ENCODE measurements at regions not wholly inside any gene's neighbourhood (a gene's known extent, or its start where the extent isn't known, plus 50 kb on each side); places are given as distances from the start of the nearest gene placed in this dataset.

- no peak overlapping the region for H2AFZ ChIP-seq (replicated peaks; ENCODE audit: low read length, poor library complexity)
- H2BK20ac ChIP-seq (ENCODE audit: low read depth, low read length): no peak overlapping the region
- H3K18ac ChIP-seq (ENCODE audit: low read depth, low read length): no peak overlapping the region
- no peak for DNase-seq
- WGBS, 2 experiments (ENCODE audit: extremely low coverage in 2 of 2, insufficient read length in 1 of 2): 60% methylated on average over 1 of the region's 5 CpGs; no CpG with 5 or more reads in 1 of the 2 experiments
- H3K14ac ChIP-seq (replicated peaks; ENCODE audit: low read depth, low read length): no peak overlapping the region
- ChIA-PET CTCF (no interaction called here), POLR2A (ENCODE audit: unreplicated experiment) (no interaction called here)
- H2BK15ac ChIP-seq (ENCODE audit: low read depth, low read length): no peak overlapping the region
- no peak overlapping the region for H3K9ac ChIP-seq (ENCODE audit: low read depth, low read length)
- no peaks in the 10 kb centered on the region for H3K79me1 ChIP-seq (ENCODE audit: low read depth in 1 of 2, low read length in 2 of 2)
- no peak overlapping the region for H2AK5ac ChIP-seq (ENCODE audit: low read depth, low read length)
- dilution Hi-C loops (cut with HindIII; ENCODE audit: low sequenced_read_pairs, unreplicated experiment): no loop called here
- H3K4ac ChIP-seq (ENCODE audit: low read depth, low read length): no peak overlapping the region
- H4K8ac ChIP-seq (ENCODE audit: low read depth in 2 of 2, low read length in 2 of 2): no peak overlapping the region
- intact Hi-C loops (cut with micrococcal nuclease): no loop called here
- H3K9me3 ChIP-seq (ENCODE audit: control insufficient read depth, insufficient read depth, low read length): no peaks in the 10 kb centered on the region; the same call in 1 of the 2 replicates
- no peak overlapping the region for H3K4me2 ChIP-seq (ENCODE audit: low read depth, low read length)
- ATAC-seq (ENCODE audit: low read depth): no peak
- no peak overlapping the region for H3K23ac ChIP-seq (ENCODE audit: low read depth, low read length)
- no peak overlapping the region for H2BK5ac ChIP-seq (ENCODE audit: low read depth, low read length, poor library complexity, severe bottlenecking)
- H2AK9ac ChIP-seq (replicated peaks; ENCODE audit: low read depth, low read length, poor library complexity): no peak overlapping the region
- H4K20me1 ChIP-seq (ENCODE audit: insufficient read depth, low read length): no peaks in the 10 kb centered on the region
- no peaks in the 10 kb centered on the region for H3K4me1 ChIP-seq (ENCODE audit: control insufficient read depth, insufficient read depth, low read length)
- no peak overlapping the region for H3K27ac ChIP-seq (ENCODE audit: insufficient read depth, low read length)
- no peak overlapping the region for H3K4me3 ChIP-seq (ENCODE audit: insufficient read depth, low read depth, low read length)
- H3K9me1 ChIP-seq (ENCODE audit: insufficient read depth, low read length): no peaks in the 10 kb centered on the region
- TF ChIP-seq RFX5 (IDR thresholded peaks at IDR 0.05; ENCODE audit: low read depth, low read length) (no peak), MXI1 (IDR thresholded peaks at IDR 0.05; ENCODE audit: borderline replicate concordance, low read depth, low read length) (no peak), USF2 (IDR thresholded peaks at IDR 0.05; ENCODE audit: low read depth, low read length) (no peak), SMC3 (IDR thresholded peaks at IDR 0.05; ENCODE audit: low read depth, low read length) (no peak), MAFK (IDR thresholded peaks at IDR 0.05; ENCODE audit: low read depth, low read length) (no peak), CHD1 (IDR thresholded peaks at IDR 0.05; ENCODE audit: low read depth, low read length) (no peak), CEBPB (IDR thresholded peaks at IDR 0.05; ENCODE audit: low read depth, low read length) (no peak), CTCF (conservative IDR thresholded peaks at IDR 0.05; ENCODE audit: low read depth, low read length) (no peak)
- no peak overlapping the region for H4K91ac ChIP-seq (ENCODE audit: insufficient read depth, low read depth, low read length)
- no peak overlapping the region for H3K56ac ChIP-seq (ENCODE audit: extremely low read depth, insufficient read depth, low read length)
- H3K36me3 ChIP-seq (ENCODE audit: control insufficient read depth, insufficient read depth, low read length): no peaks in the 10 kb centered on the region
- in situ Hi-C loops (cut with MboI; ENCODE audit: low sequenced_read_pairs): no loop called here
- no peak overlapping the region for H4K5ac ChIP-seq (ENCODE audit: low read depth, low read length)
- BruUV-seq (replicated peaks): no TSS peak
- no peaks in the 10 kb centered on the region for H3K27me3 ChIP-seq (ENCODE audit: control insufficient read depth, insufficient read depth, low read length)
- H2BK120ac ChIP-seq (ENCODE audit: low read depth, low read length): no peak overlapping the region
Observed at GRCh38 chr15:46682969-46683791, 1034.1 kb upstream of the SEMA6D start.

All from IMR-90 (cell line).